ENCODE measurements at regions not wholly inside any gene's neighbourhood (a gene's known extent, or its start where the extent isn't known, plus 50 kb on each side); places are given as distances from the start of the nearest gene placed in this dataset.

- DNase-seq (ENCODE audit: insufficient read length, low spot score) (no peak), FAIRE-seq (no peak)
- TF ChIP-seq CTCF (IDR thresholded peaks at IDR 0.05; ENCODE audit: insufficient read depth, missing control alignments): no peak
These were observed 1302.8 kb upstream of the SEL1L start for GRCh38 chr14:82836256-82836950.

DNA sequence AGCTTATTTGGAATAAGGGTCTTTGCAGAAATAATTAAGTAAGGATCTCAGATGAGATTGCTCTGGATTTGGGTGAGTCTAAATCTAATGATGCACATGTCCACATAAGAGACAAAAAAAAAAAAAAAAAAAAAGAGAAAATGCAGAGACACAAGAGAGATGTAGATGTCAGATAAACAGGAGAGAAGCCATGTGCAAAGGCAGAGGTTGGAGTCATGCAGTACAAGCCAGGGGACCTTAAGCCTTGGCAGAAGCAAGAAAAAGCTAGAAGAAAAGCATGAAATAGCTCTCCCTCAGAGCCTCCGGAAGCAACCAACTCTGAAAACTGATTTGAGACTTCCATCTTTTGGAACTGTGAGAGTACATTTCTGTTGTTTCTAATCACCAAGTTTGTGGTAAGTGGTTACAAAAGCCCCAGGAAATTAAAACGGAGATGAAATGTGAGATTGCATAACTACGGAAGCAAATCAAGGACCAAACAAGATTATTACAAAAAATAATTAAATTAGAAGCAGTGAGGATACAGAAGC lies 1304.0 kb upstream of the SEL1L start:
- no peak for FAIRE-seq
- no peak for DNase-seq (ENCODE audit: insufficient read length, low spot score)
- TF ChIP-seq CTCF (IDR thresholded peaks at IDR 0.05; ENCODE audit: insufficient read depth, missing control alignments): no peak

DNA sequence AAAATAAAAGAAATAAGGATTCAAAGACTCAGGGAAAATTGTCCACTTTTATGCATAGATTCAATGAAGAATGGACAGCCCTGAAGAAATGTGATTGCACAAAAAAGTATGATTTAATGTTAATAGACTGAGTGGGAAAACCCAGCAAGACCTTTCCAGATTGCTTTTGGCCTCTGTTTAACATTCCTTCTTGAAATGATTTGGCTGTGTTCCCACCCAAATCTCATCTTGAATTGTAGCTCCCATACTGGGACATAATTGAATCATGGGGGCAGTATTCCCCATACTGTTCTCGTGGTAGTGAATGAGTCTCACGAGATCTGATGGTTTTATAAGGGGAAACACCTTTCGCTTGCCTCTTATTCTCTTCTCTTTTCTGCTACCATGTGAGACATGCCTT lies 1316.9 kb upstream of the SEL1L start:
- TF ChIP-seq CTCF (IDR thresholded peaks at IDR 0.05; ENCODE audit: insufficient read depth, missing control alignments): no peak
- no peak for FAIRE-seq
- DNase-seq (ENCODE audit: insufficient read length, low spot score): no peak

DNA sequence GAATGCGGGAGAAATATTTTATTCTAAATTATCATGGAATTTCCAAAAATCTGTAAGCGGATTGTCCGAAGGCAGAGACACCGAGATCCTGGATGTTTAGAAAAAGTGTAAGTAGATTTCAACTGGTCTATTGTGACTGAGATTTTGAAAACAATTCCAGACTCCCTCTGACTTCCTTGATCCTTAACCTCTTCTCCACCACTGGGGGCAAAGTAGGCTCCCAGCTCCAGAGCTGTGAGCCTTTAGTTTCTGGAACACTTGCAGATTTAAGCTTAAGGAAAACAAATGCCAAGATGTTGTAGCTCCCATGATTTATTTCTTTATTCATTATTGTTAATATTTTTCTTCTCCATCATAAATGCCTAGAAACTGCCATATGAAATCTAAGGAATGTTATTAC lies 1320.5 kb upstream of the SEL1L start:
- FAIRE-seq (no peak), DNase-seq (ENCODE audit: insufficient read length, low spot score) (no peak)
- no peak for TF ChIP-seq CTCF (IDR thresholded peaks at IDR 0.05; ENCODE audit: insufficient read depth, missing control alignments)

DNA sequence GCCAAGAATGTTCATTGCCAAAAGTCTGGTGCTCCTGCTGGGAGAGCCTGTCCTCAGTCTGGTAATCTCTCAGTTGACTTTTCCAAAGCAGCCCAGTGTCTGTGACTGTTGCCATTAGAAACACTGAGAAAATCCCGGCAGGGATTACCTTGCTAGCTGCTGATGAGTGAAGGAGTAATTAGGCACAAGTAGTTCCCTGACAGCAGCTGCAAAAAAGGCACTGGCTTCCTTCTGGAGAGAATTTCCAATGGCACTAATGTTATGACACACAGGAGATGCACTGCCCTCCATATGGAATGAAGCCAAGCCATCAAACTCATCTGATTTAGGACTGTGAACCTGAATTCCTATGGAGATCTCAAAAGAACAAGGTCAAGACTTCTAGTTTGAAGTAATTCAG lies 1321.2 kb upstream of the SEL1L start:
- TF ChIP-seq CTCF (IDR thresholded peaks at IDR 0.05; ENCODE audit: insufficient read depth, missing control alignments): no peak
- FAIRE-seq (peak; percentile 72), DNase-seq (ENCODE audit: insufficient read length, low spot score) (no peak)

DNA sequence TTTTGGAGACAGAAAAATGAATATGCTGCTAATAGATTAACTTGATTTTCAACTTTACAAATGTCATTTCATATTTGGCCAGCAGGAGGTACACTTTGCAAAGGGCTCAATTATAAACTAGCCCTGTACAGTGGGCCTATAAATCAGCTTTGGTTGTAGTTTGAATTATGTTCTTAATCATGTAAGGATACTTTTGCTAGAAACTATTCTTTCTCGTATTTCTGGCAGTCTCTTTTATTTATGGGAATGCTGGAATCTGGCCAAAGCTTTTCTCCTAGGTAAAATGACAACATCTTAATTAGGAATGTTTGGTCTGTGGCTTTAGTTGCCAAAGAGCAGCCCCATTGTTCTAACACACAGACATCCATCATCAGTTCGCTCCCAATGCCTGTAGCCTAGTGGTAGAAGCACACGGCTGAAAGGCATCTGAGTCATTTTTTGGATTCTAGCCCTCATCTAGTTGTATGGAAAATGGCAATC lies 1322.3 kb upstream of the SEL1L start:
- FAIRE-seq (peak; percentile 77), DNase-seq (ENCODE audit: insufficient read length, low spot score) (no peak)
- peak; percentile 59 for TF ChIP-seq CTCF (IDR thresholded peaks at IDR 0.05; ENCODE audit: insufficient read depth, missing control alignments)

- no peak for FAIRE-seq
- TF ChIP-seq CTCF (IDR thresholded peaks at IDR 0.05; ENCODE audit: insufficient read depth, missing control alignments): no peak
- no peak for DNase-seq (ENCODE audit: insufficient read length, low spot score)
These were observed 1327.7 kb upstream of the SEL1L start for GRCh38 chr14:82861313-82861712.
